HG02870 (cell line): ENCODE measurements at regions not wholly inside any gene's neighbourhood (a gene's known extent, or its start where the extent isn't known, plus 50 kb on each side); places are given as distances from the start of the nearest gene placed in this dataset.

Experiments used
- ATAC-seq: cut with Tn5 transposase; IDR thresholded peaks from one replicate; pipeline ENCODE4 v1.9.1; 2021; ENCODE audit warnings: mild to moderate bottlenecking, moderate library complexity; ENCODE audit not compliant: unreplicated experiment

- ATAC-seq: no peak
Observed at GRCh38 chr12:45665941-45666340, 63.6 kb upstream of the ARID2 start.

- no peak for ATAC-seq
Observed at GRCh38 chr12:45666396-45666795, 63.1 kb upstream of the ARID2 start.

GRCh38 chr12:45666816-45667215, 62.7 kb upstream of the ARID2 start:
- ATAC-seq: no peak

- no peak for ATAC-seq
Observed at GRCh38 chr12:45667761-45668160, 61.7 kb upstream of the ARID2 start.

GRCh38 chr12:45668641-45669040, 60.9 kb upstream of the ARID2 start:
- peak; percentile 20 for ATAC-seq

- ATAC-seq: peak; percentile 76
Observed at GRCh38 chr12:45669093-45669492, 60.4 kb upstream of the ARID2 start.

- no peak for ATAC-seq
Observed at GRCh38 chr12:45669792-45670191, 59.7 kb upstream of the ARID2 start.

- ATAC-seq: peak; percentile 56
Observed at GRCh38 chr12:45670346-45671065, 59.0 kb upstream of the ARID2 start.

GRCh38 chr12:45671254-45671653, 58.3 kb upstream of the ARID2 start:
- no peak for ATAC-seq

- ATAC-seq: no peak
Observed at GRCh38 chr12:45674181-45674977, 55.1 kb upstream of the ARID2 start.

- no peak for ATAC-seq
Observed at GRCh38 chr12:45675534-45675933, 54.0 kb upstream of the ARID2 start.
